ENCODE measurements at regions not wholly inside any gene's neighbourhood (a gene's known extent, or its start where the extent isn't known, plus 50 kb on each side); places are given as distances from the start of the nearest gene placed in this dataset.
"Not testable (repeated sequence)": the region's sequence is repeated elsewhere in the genome, so short reads cannot be mapped to it uniquely, and the experiment has no call there.

DNA sequence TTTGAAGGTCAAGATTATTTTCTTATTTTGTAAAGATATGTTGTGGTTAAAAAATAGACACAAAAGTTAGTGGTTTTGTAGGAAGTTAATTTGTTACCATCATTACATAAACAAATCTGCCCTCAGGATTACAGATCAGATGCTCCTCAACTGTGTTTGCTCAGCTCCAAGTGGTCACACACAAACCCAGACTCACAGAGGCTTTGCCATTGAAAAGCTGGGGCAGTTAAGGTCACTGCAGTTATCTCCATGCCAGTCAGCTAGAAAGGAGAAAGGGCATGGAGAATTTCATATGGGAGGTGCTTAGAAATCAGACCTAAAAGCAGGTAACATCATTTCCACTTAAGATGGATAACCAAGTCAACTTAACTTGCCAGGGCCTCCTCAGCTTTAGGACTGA, 825.7 kb upstream of the GBE1 start:
- DNase-seq = no peak

- no peak for DNase-seq
Measured at GRCh38 chr3:82586414-82586813, 825.0 kb upstream of the GBE1 start.

DNA sequence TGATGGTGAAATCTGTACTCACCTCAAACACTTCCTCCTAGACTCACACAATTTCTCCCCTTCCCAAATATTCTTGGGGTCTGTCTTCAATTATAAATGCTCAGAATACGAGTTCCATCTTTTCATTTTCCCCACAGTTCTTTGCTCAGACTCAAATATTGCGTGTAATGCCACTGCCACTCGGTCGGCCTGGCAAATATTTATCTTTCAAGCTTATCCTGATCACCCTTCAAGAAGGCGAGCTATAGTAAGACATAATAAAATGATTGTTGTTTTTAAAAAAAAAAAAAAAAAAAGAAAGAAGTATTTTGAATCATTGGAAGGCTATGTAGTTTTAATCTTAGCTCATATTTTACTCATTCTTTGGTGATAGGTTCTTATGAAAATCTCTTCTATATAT, 824.6 kb upstream of the GBE1 start:
- DNase-seq = not testable (repeated sequence)

DNA sequence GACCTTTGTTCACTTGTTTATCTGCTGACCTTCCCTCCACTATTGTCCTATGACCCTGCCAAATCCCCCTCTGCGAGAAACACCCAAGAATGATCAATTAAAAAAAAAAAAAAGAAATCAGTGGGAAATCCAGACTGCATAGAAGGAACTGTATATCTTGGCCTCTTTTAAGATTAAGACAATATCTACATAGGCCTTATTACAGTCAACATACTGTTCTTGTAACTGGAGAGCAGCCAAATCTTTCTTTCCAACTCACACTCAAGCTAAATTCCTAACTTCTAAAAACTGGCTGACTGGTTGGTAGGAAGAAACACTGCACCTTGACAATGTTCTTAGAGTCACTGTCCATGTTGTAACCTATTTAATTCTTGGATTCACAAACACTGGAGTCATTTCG, 824.1 kb upstream of the GBE1 start:
- DNase-seq = not testable (repeated sequence)

- not testable (repeated sequence) for DNase-seq
Measured at GRCh38 chr3:82584861-82585260, 823.4 kb upstream of the GBE1 start.

- not testable (repeated sequence) for DNase-seq
Measured at GRCh38 chr3:82584415-82584814, 823.0 kb upstream of the GBE1 start.

DNA sequence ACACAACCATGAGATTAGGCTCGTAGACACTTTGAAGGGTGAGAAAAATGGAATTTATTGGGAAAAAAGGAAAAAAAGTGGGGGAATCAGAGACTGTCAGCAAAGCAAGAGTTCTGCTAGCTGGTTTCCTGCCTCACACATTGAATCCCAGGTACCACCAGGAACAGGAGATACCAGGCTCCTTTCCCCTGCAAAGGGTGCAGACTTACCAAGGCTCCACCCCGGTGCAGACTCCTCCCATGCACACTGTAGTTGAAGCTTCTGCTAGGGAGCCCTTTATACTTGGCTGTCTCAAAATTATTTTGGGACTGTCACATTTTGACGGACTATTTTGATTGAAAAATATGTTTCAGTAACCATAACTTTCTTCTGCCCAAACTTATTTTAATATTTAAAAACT, 819.9 kb upstream of the GBE1 start:
- no peak for DNase-seq

- DNase-seq = no peak
Measured at GRCh38 chr3:82572721-82573120, 811.3 kb upstream of the GBE1 start.

DNA sequence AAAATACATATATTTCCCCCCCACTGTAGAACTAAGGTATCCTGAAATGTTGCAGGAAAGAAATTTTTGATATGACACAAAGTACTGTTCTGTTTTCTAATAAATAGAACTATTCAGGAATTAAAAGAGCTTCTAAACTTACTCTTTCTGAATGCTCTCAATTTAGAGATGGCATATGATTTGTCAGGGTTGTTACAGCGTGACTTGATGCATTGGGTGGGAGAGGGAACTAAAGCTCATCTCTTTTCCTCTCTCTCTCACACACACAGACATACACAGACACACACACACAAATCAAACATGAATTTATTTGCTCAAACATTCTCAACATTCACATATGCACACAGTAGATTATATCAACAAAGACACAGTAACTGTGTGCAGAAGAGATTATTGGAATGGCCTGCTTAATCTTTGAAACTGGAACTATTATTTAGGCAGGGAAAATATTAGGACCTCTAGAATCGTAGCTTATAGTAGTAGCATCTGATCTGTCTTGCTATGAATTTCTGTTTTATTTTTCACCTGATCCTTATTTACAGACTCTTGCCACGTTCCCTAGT, 807.4 kb upstream of the GBE1 start:
- no peak for DNase-seq

GRCh38 chr3:82567029-82567600, 805.7 kb upstream of the GBE1 start:
- DNase-seq = no peak

- DNase-seq = no peak
Measured at GRCh38 chr3:82562896-82563295, 801.5 kb upstream of the GBE1 start.

DNA sequence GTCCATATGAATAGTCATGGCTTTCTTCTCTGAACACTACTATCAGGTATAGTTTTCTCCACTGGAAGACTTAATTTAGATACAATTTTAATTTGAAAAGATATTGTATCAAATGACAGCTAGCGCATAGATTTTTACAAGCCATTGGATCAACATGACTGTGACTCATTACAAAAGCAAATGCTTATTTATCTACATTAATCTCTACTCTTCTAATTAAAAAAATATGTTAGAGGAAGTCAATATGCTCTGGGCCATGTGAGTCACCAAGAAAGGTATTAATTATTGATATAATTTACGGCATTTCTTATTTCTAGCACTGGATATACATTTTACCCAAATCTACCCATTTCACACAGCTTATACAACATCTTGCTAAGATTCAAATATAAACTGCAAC, 800.3 kb upstream of the GBE1 start:
- DNase-seq = no peak

DNA sequence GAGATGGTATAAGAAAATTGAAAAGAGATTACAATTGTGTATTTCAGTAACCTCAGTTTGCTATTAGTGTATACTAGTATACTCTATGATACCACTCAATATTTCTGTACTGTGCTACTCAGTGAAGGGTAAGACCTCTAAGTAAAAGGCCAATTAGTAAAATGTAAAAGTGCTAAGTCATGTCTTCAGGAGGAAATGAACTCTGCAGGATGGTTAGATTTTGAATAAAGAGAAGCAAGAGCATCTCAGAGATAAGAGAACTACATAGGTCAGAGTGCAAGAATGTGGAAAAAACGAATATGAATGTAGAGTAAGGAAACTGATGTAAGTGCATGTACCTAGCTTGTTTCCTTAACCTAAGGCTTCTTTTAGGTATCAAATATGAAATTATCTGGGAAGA, 796.6 kb upstream of the GBE1 start:
- DNase-seq = no peak

DNA sequence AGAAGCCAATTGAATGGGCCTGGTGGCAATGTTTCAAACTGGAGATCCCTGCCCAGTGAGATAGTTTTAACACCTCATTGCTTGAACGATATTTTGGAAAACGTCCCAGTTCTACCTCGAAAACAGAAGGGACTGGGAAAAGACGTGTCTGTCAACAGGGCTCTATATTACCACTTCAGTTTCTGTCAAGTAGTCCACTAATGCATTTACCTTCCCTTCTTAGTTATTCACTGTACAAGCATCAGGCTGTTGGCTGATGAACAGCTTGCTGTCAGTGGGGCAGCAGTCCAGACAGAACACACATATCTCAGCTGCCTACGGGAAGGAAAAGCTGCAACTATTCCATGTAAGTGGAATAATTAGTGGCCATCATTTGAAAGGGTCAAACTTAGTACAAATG, 794.7 kb upstream of the GBE1 start:
- no peak for DNase-seq

DNA sequence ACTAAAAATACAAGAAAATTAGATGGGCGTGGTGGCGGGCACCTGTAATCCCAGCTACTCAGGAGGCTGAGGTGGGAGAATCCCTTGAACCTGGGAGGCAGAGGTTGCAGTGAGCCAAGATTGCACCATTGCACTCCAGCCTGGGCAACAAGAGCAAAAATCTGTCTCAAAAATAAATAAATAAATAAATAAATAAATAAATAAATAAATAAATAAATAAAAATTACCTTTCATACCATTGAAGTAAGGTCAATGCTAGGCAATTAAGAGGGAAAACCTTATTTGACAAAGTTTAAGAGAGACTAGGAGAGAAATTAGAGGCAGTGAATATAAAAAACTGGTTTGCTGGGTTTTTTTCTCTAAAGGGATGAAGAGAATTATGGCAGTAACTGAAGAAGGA, 781.1 kb upstream of the GBE1 start:
- DNase-seq = not testable (repeated sequence)

- DNase-seq = no peak
Measured at GRCh38 chr3:82521657-82522056, 760.2 kb upstream of the GBE1 start.

DNA sequence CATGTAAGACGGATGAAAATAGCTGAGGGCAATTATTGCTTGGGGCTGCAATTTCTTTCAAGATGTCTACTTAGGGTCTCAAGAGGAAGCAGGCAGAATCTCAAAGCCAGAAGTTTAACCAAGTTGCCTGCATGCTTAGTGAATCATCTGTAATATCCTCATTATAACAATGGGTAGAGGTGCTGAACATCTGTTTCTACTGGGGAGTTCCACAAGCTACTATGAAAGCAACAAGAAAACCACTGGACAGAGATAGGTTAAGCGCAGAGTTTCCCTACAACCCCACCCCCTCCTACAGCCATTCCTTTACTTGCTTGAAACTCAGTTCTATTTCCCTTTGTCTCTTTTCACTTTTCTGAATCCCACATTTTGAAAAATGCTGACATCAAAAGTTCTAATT, 759.4 kb upstream of the GBE1 start:
- DNase-seq = no peak

DNA sequence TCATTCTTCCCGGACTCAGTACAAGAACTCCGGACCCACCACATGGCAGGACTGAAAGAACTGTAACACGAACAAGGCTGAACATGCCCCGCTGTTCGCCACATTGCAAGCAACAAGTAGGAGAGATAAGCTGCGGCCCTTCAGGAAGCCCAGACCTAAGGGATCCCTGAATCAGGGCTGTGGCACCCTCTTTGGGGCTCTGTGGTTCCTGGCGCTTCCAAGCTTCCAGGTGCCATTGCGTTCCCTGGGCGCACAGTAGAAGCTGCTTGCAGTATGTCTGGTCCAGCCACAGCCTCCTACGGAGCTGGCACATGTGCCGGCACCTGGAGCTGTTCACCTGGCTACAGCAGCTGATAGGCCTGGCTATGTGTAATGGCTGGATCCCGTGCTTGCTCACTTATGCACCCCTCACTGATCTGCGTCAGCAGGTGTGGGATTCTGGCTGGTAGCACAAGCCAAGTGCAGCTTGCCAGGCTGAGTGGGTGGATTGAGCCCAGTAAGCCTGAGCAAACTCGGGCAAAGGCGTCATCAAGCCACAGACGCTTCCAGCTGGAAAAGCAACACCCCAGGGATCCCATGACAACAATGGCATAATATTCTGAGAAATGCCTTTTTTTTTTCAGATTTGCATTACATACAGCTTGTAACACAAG, 748.6 kb upstream of the GBE1 start:
- DNase-seq = no peak

- DNase-seq = no peak
Measured at GRCh38 chr3:82509106-82509842, 747.8 kb upstream of the GBE1 start.

DNA sequence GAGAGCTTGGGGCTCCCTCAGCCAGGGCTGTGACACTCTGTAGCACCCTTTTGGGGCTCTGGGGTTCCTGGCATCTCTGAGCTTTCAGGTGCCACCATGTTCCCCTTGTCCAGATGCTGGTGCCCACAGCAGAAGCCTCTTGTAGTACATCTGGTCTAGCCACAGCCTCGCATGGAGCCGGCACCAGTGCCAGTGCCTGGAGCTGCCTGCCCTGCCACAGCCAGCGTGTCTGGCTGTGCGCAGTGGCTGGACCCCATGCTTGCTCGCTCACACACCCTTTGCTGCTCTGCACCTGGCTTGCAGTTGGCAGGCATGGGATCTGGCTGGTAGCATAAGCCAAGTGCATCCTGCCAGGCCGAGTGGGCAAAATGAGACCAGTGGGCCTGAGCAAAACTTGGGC, 744.8 kb upstream of the GBE1 start:
- no peak for DNase-seq

GRCh38 chr3:82505079-82505756, 743.8 kb upstream of the GBE1 start:
- DNase-seq = no peak

DNA sequence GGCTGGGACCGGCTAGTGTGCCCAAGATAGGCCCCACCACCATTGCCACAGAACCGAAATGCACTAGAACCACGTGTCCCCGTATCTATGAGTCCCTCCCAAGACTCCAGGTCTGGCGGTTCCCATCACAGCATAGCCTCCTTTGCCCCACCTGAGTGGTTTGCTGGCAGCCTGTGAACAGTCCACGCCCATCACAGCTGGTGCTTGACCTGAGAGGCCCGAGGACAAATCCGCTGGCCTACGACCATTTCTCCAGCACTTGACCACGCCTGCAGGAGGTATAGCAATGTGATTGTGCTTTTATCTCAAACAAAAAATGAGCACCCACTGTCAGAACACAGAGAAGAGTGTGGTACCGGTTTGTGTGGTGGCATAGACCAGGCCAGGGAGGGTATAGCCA, 736.7 kb upstream of the GBE1 start:
- no peak for DNase-seq

DNA sequence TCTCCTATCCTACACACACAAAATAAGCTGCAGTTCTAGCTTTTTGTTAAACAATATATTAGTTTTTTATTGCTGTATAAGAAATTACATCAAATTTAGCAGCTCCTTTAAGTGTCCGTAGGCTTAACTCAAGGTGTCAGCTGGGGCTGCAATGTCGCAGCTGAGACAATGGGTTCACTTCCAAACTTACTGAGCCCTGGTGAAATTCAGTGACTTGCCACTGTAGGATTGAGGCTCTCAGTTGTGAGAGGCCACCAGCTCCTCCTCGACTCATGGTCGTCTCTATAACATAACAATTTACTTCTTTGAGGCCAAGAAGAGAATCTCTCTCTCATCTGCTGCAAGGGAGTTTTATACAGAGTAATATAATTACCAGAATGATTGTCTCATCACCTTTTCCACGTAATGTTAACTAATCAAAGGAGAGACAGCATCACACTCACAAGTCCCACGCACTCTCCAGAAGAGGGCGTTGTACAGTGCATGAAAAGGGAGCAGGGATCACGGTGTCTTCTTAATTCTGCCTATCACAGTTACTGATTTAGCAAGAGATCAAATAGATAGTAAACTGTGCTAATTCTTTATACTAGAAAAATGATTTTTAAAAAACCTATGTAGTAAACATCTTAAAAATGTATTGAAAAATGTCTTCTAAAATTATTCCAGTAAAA, 735.6 kb upstream of the GBE1 start:
- DNase-seq = no peak

Measured in inflammatory macrophage treated with lipopolysaccharide for 4 hours (primary cell).